HCT116 (cell line): ENCODE measurements at regions not wholly inside any gene's neighbourhood (a gene's known extent, or its start where the extent isn't known, plus 50 kb on each side); places are given as distances from the start of the nearest gene placed in this dataset.

Source experiments
- CEBPB ChIP-seq: IDR thresholded peaks from 2 replicates; pipeline ENCODE4 v1.6.1; 2012; ENCODE audit warnings: low read depth
- CTCF ChIP-seq, 3 experiments: fragments of 200-600 bp in 1 of 3; sonication (generic) in 1 of 3; IDR thresholded peaks in 2 of 3; conservative IDR thresholded peaks in 1 of 3; 2 replicates each; pipeline ENCODE4 v1.5.1; 2012 to 2017; ENCODE audit warnings: low read depth in 2 of 3, low read length in 2 of 3, antibody characterized with exemption in 1 of 3, borderline replicate concordance in 1 of 3, control low read depth in 1 of 3, mild to moderate bottlenecking in 1 of 3, mixed read lengths in 1 of 3, mixed run types in 1 of 3, moderate library complexity in 1 of 3; ENCODE audit not compliant: insufficient read depth in 1 of 3
- EGR1 ChIP-seq: IDR thresholded peaks from 2 replicates; pipeline ENCODE4 v1.6.1; 2012; ENCODE audit warnings: low read depth
- EZH2 ChIP-seq: fragments of 200-600 bp; sonication (generic); IDR thresholded peaks from 2 replicates; pipeline ENCODE4 v1.6.1; 2017; ENCODE audit warnings: antibody characterized with exemption, mixed run types
- EZH2phosphoT487 ChIP-seq: fragments of 200-600 bp; IDR thresholded peaks from 2 replicates; pipeline ENCODE4 v1.6.1; 2018; ENCODE audit warnings: antibody characterized with exemption, borderline replicate concordance
- POLR2A ChIP-seq: IDR thresholded peaks from 2 replicates; pipeline ENCODE4 v1.7.0; 2011; ENCODE audit warnings: borderline replicate concordance; ENCODE audit not compliant: insufficient read depth, insufficient read length; ENCODE audit errors: extremely low read depth
- POLR2AphosphoS5 ChIP-seq: IDR thresholded peaks from 2 replicates; pipeline ENCODE4 v1.6.1; 2011; ENCODE audit warnings: mild to moderate bottlenecking, low read depth, low read length, moderate library complexity
- RAD21 ChIP-seq: IDR thresholded peaks from 2 replicates; pipeline ENCODE4 v1.6.1; 2012; ENCODE audit warnings: low read depth, mild to moderate bottlenecking
- SIN3A ChIP-seq: IDR thresholded peaks from 2 replicates; pipeline ENCODE4 v1.6.1; 2012; ENCODE audit warnings: low read depth
- TCF7L2 ChIP-seq: IDR thresholded peaks from 2 replicates; pipeline ENCODE4 v1.7.0; 2011; ENCODE audit warnings: borderline replicate concordance, inconsistent platforms; ENCODE audit not compliant: insufficient read depth, insufficient read length; ENCODE audit errors: extremely low read depth
- YY1 ChIP-seq: IDR thresholded peaks from 2 replicates; pipeline ENCODE4 v1.6.1; 2011; ENCODE audit warnings: low read length, low read depth, moderate library complexity, mild to moderate bottlenecking; ENCODE audit not compliant: insufficient replicate concordance; ENCODE audit errors: extremely low read depth
- ZBTB33 ChIP-seq: IDR thresholded peaks from 2 replicates; pipeline ENCODE4 v1.6.1; 2011; ENCODE audit warnings: mild to moderate bottlenecking, low read length, moderate library complexity; ENCODE audit not compliant: insufficient replicate concordance; ENCODE audit errors: extremely low read depth
- ZNF274 ChIP-seq: fragments of 200-500 bp; sonication (Bioruptor generic); IDR thresholded peaks from 2 replicates; pipeline ENCODE4 v1.6.1; 2014; ENCODE audit warnings: mild to moderate bottlenecking, low read depth, low read length, inconsistent platforms
- TF ChIP-seq, protein P1 (sequence below): IDR thresholded peaks from 2 replicates; pipeline ENCODE4 v1.6.1; 2012; ENCODE audit warnings: low read depth

DNA sequence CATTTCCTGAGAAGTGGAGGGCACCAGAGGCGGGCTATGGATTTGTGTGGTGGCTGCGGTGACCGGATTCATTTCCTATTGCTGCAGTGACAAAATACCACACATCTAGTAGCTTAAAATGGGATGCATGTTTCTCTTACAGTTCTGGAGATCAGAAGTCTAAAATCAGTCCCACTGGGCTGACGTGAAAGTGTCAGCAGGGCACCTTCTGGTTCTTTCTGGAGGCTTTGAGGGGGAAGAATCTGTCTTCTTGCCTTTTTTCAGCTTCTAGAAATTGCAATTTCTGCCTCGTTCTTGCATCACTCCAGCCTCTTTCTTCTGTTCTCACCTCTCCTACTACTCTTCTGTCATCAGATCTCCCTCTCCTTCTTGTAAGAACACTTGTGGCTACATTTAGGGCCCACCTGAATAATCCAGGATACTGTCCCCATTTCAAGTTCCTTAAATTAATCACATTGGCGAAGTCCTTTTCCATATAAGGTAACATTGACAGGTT is 111.2 kb downstream of the MARCHF4 start:
- TF ChIP-seq POLR2A, result no peak
- no peak for TF ChIP-seq EZH2
- TF ChIP-seq POLR2AphosphoS5, result no peak
- no peak for TF ChIP-seq EZH2phosphoT487
- TF ChIP-seq RAD21, result no peak
- TF ChIP-seq EGR1, result no peak
- TF ChIP-seq CTCF (IDR thresholded peaks at IDR 0.05 in 2 of 3, conservative IDR thresholded peaks at IDR 0.05 in 1 of 3; ENCODE audit: borderline replicate concordance in 1 of 3, insufficient read depth in 1 of 3, low read depth in 2 of 3, low read length in 2 of 3), result no peak
- TF ChIP-seq ZBTB33, result no peak
- TF ChIP-seq, protein P1, sequence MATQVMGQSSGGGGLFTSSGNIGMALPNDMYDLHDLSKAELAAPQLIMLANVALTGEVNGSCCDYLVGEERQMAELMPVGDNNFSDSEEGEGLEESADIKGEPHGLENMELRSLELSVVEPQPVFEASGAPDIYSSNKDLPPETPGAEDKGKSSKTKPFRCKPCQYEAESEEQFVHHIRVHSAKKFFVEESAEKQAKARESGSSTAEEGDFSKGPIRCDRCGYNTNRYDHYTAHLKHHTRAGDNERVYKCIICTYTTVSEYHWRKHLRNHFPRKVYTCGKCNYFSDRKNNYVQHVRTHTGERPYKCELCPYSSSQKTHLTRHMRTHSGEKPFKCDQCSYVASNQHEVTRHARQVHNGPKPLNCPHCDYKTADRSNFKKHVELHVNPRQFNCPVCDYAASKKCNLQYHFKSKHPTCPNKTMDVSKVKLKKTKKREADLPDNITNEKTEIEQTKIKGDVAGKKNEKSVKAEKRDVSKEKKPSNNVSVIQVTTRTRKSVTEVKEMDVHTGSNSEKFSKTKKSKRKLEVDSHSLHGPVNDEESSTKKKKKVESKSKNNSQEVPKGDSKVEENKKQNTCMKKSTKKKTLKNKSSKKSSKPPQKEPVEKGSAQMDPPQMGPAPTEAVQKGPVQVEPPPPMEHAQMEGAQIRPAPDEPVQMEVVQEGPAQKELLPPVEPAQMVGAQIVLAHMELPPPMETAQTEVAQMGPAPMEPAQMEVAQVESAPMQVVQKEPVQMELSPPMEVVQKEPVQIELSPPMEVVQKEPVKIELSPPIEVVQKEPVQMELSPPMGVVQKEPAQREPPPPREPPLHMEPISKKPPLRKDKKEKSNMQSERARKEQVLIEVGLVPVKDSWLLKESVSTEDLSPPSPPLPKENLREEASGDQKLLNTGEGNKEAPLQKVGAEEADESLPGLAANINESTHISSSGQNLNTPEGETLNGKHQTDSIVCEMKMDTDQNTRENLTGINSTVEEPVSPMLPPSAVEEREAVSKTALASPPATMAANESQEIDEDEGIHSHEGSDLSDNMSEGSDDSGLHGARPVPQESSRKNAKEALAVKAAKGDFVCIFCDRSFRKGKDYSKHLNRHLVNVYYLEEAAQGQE, result no peak
- no peak for TF ChIP-seq SIN3A
- TF ChIP-seq TCF7L2, result no peak
- no peak for TF ChIP-seq ZNF274
- TF ChIP-seq CEBPB, result no peak
- no peak for TF ChIP-seq YY1
